ENCODE measurements at regions not wholly inside any gene's neighbourhood (a gene's known extent, or its start where the extent isn't known, plus 50 kb on each side); places are given as distances from the start of the nearest gene placed in this dataset.

- 86% methylated on average over 2 of the region's 2 CpGs for WGBS (ENCODE audit: insufficient coverage)
- DNase-seq (ENCODE audit: low read depth in 4 of 6, low spot score in 6 of 6), result no peak
These were observed 261.6 kb upstream of the TTC14 start for GRCh38 chr3:180340395-180340794.

DNA sequence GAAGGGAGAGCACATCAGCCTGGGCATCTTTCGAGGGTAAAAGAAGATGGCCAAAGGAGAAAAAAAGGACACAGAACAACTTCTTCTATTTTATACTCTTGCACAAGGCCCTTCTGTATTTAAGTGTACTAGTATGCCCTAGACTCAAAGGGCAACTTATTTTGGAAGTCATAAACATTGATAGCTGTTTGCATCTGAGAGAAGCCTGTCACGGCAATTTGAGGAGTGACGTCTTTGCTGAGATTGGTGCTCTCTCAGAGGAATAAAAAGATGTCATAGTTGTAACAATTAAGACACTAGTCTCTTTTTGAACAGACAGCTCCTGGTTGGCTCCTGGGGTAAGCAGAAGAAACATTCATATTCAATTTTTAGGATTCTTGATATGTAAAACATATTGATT, 260.4 kb upstream of the TTC14 start:
- Histone ChIP-seq H3K27me3 (ENCODE audit: control insufficient read depth, insufficient read depth, low read length) (no peaks in the 10 kb centered on the region), H3K27ac (ENCODE audit: low read depth, low read length) (no peak overlapping the region), H3K4me3 (ENCODE audit: low read depth, low read length) (no peak overlapping the region), H3K36me3 (ENCODE audit: control insufficient read depth, insufficient read depth, low read length) (no peaks in the 10 kb centered on the region), H3K9me3 (ENCODE audit: control insufficient read depth, insufficient read depth, low read length) (no peaks in the 10 kb centered on the region), H3K4me1 (ENCODE audit: control insufficient read depth, insufficient read depth, low read length) (no peaks in the 10 kb centered on the region)
- no CpG with 5 or more reads among the region's 3 CpGs for WGBS (ENCODE audit: insufficient coverage)
- no peak for DNase-seq (ENCODE audit: low read depth in 4 of 6, low spot score in 6 of 6)

More at GRCh38 chr3:180340395-180340794, 261.6 kb upstream of the TTC14 start:
- no peaks in the 10 kb centered on the region for H3K27me3 ChIP-seq (ENCODE audit: control insufficient read depth, insufficient read depth, low read length)
- H3K4me3 ChIP-seq (ENCODE audit: low read depth, low read length), result no peak overlapping the region
- H3K4me1 ChIP-seq (ENCODE audit: control insufficient read depth, insufficient read depth, low read length), result no peaks in the 10 kb centered on the region
- H3K9me3 ChIP-seq (ENCODE audit: control insufficient read depth, insufficient read depth, low read length), result no peaks in the 10 kb centered on the region
- no peaks in the 10 kb centered on the region for H3K36me3 ChIP-seq (ENCODE audit: control insufficient read depth, insufficient read depth, low read length)
- H3K27ac ChIP-seq (ENCODE audit: low read depth, low read length), result no peak overlapping the region

- no peak for DNase-seq (ENCODE audit: low read depth in 4 of 6, low spot score in 6 of 6)
- Histone ChIP-seq H3K27me3 (ENCODE audit: control insufficient read depth, insufficient read depth, low read length) (no peaks in the 10 kb centered on the region), H3K4me1 (ENCODE audit: control insufficient read depth, insufficient read depth, low read length) (no peaks in the 10 kb centered on the region), H3K27ac (ENCODE audit: low read depth, low read length) (no peak overlapping the region), H3K4me3 (ENCODE audit: low read depth, low read length) (no peak overlapping the region), H3K36me3 (ENCODE audit: control insufficient read depth, insufficient read depth, low read length) (no peaks in the 10 kb centered on the region), H3K9me3 (ENCODE audit: control insufficient read depth, insufficient read depth, low read length) (no peaks in the 10 kb centered on the region)
- no CpG with 5 or more reads among the region's 3 CpGs for WGBS (ENCODE audit: insufficient coverage)
These were observed 250.4 kb upstream of the TTC14 start for GRCh38 chr3:180351601-180352000.

DNA sequence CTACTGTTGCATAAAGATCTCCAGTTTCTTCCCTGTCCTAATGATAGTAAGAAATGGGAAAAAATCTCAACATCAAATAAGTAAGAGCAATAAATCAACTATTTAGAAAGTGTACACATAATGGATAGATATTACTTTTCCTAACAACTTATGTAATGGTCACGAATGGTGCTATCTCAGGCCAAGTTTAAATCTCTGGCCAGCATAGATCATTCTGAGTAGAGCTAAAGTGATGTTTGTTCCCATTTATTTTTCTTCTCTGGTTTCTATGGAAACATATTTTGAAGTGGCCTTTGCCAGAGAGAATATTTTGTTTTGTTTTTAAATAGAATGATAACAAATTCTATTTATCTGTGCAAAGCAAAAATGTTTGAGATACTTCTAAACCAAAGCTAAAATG, 249.7 kb upstream of the TTC14 start:
- no CpG with 5 or more reads among the region's 1 CpG for WGBS (ENCODE audit: insufficient coverage)
- no peaks in the 10 kb centered on the region for H3K27me3 ChIP-seq (ENCODE audit: control insufficient read depth, insufficient read depth, low read length)

DNA sequence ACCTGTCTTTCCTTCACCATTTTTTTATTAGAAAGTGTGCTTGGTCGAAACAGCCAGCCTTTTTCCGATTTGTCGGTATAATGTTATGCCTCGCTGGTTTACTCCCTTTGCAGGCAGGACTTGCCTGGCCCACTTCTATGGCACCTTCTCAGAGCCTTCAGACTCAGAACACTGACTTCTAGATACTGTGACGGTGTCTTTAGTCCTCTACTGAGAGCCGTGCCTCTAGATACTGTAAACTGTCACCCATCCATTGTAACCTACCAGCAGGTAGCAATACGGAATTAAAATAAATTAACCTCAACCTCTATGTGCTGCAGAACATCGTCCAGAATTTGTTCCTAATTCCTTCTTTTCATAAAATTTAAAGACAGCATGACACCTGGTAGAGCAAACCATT, 247.7 kb upstream of the TTC14 start:
- no peak for DNase-seq (ENCODE audit: low read depth in 4 of 6, low spot score in 6 of 6)
- no peaks in the 10 kb centered on the region for H3K4me1 ChIP-seq (ENCODE audit: control insufficient read depth, insufficient read depth, low read length)
- no peak overlapping the region for H3K4me3 ChIP-seq (ENCODE audit: low read depth, low read length)
- no peaks in the 10 kb centered on the region for H3K27me3 ChIP-seq (ENCODE audit: control insufficient read depth, insufficient read depth, low read length)
- WGBS (ENCODE audit: insufficient coverage), result 86% methylated on average over 6 of the region's 8 CpGs
- no peaks in the 10 kb centered on the region for H3K36me3 ChIP-seq (ENCODE audit: control insufficient read depth, insufficient read depth, low read length)
- no peaks in the 10 kb centered on the region for H3K9me3 ChIP-seq (ENCODE audit: control insufficient read depth, insufficient read depth, low read length)
- no peak overlapping the region for H3K27ac ChIP-seq (ENCODE audit: low read depth, low read length)

More for the DNA sequence above, 249.7 kb upstream of the TTC14 start:
- Histone ChIP-seq H3K27ac (ENCODE audit: low read depth, low read length) (no peak overlapping the region), H3K9me3 (ENCODE audit: control insufficient read depth, insufficient read depth, low read length) (no peaks in the 10 kb centered on the region), H3K36me3 (ENCODE audit: control insufficient read depth, insufficient read depth, low read length) (no peaks in the 10 kb centered on the region), H3K4me1 (ENCODE audit: control insufficient read depth, insufficient read depth, low read length) (no peaks in the 10 kb centered on the region), H3K4me3 (ENCODE audit: low read depth, low read length) (no peak overlapping the region)
- no peak for DNase-seq (ENCODE audit: low read depth in 4 of 6, low spot score in 6 of 6)

GRCh38 chr3:180358179-180358578, 243.8 kb upstream of the TTC14 start:
- Histone ChIP-seq H3K27ac (ENCODE audit: low read depth, low read length) (no peak overlapping the region), H3K27me3 (ENCODE audit: control insufficient read depth, insufficient read depth, low read length) (no peaks in the 10 kb centered on the region), H3K36me3 (ENCODE audit: control insufficient read depth, insufficient read depth, low read length) (no peaks in the 10 kb centered on the region), H3K9me3 (ENCODE audit: control insufficient read depth, insufficient read depth, low read length) (no peaks in the 10 kb centered on the region), H3K4me1 (ENCODE audit: control insufficient read depth, insufficient read depth, low read length) (no peaks in the 10 kb centered on the region), H3K4me3 (ENCODE audit: low read depth, low read length) (no peak overlapping the region)
- peak in 1 of 6 donors; percentile 19 for DNase-seq (ENCODE audit: low read depth in 4 of 6, low spot score in 6 of 6)

DNA sequence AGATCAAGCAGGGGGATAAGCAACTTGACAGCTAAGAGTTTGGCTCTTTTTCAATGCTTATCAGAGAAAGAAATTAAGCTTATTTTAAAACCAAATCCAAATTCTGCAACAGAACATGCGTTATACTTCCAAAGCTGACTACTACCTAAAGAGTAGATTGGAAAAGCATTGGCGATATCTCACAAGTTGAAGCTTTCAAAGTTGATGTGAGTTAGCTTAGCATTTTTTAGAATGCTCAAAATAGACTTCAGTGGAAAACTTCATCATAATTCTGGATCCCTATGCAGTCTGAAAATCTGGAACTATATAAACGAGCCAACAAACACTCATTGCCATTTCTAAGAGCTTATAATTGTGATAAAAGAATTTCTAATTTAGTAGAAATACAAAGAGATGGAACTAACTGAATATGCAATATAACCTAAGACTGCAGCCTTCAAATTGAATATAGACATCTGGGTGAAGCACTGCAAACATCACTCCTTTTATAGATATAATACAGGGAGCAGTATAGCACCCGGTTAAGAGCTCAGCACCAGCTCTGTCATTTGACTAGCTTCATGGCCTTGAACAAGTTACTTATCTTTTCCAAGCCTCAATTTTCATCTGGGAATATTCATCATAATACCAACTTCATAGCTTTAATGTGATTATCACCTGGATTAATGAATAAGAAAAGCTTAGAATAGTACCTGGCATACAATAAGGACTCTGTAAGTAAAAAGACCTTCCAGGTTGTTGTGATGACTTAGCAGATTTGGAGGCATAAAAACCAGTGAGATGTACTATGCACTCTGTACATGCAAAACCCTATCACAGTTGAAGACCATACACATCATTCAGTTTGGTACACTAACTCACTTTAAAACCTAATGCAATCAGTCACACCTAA, 242.7 kb upstream of the TTC14 start:
- Histone ChIP-seq H3K36me3 (ENCODE audit: control insufficient read depth, insufficient read depth, low read length) (no peaks in the 10 kb centered on the region), H3K4me1 (ENCODE audit: control insufficient read depth, insufficient read depth, low read length) (no peaks in the 10 kb centered on the region), H3K9me3 (ENCODE audit: control insufficient read depth, insufficient read depth, low read length) (no peaks in the 10 kb centered on the region), H3K27ac (ENCODE audit: low read depth, low read length) (no peak overlapping the region), H3K4me3 (ENCODE audit: low read depth, low read length) (no peak overlapping the region), H3K27me3 (ENCODE audit: control insufficient read depth, insufficient read depth, low read length) (no peaks in the 10 kb centered on the region)
- no CpG with 5 or more reads among the region's 4 CpGs for WGBS (ENCODE audit: insufficient coverage)
- peak in 1 of 6 donors; percentile 81 for DNase-seq (ENCODE audit: low read depth in 4 of 6, low spot score in 6 of 6)

DNA sequence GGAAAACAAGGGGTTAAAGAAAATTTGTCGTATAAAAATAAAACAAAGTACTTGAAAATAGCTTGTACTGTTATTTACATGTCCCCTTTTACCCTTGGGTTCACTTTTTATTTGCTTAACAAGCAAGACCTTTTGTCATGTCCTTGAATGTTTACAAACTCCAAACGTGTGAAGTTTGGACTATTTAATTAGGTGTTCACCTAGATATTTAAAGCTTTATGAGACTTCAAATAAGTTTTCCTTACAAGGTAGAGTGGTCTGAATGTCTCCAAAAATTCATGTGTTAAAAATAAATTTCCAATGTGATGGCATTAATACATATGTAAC, 242.0 kb upstream of the TTC14 start:
- no peaks in the 10 kb centered on the region for H3K36me3 ChIP-seq (ENCODE audit: control insufficient read depth, insufficient read depth, low read length)
- no peaks in the 10 kb centered on the region for H3K9me3 ChIP-seq (ENCODE audit: control insufficient read depth, insufficient read depth, low read length)
- no peaks in the 10 kb centered on the region for H3K4me1 ChIP-seq (ENCODE audit: control insufficient read depth, insufficient read depth, low read length)
- WGBS (ENCODE audit: insufficient coverage), result no CpG with 5 or more reads among the region's 2 CpGs
- H3K4me3 ChIP-seq (ENCODE audit: low read depth, low read length), result no peak overlapping the region
- no peaks in the 10 kb centered on the region for H3K27me3 ChIP-seq (ENCODE audit: control insufficient read depth, insufficient read depth, low read length)
- H3K27ac ChIP-seq (ENCODE audit: low read depth, low read length), result no peak overlapping the region
- DNase-seq (ENCODE audit: low read depth in 4 of 6, low spot score in 6 of 6), result no peak

DNA sequence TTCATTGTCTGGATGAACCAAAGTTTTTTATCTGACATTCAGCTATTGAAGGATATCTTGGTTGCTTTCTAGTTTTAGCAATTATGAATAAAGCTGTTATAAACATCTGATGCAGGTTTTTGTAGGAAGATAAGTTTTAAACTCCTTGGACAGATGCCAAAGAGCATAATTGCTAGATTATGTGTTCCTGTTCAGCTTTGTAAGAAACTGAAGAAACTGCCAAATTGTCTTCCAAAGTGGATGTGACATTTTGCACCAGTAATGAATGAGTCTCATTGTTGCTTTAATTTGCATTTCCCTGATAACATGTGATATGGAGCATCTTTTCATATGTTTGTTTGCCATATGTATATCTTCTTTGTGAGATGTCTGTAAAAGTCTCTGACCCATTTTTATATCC, 239.9 kb upstream of the TTC14 start:
- Histone ChIP-seq H3K4me3 (ENCODE audit: low read depth, low read length) (no peak overlapping the region), H3K27me3 (ENCODE audit: control insufficient read depth, insufficient read depth, low read length) (no peaks in the 10 kb centered on the region), H3K9me3 (ENCODE audit: control insufficient read depth, insufficient read depth, low read length) (no peaks in the 10 kb centered on the region), H3K4me1 (ENCODE audit: control insufficient read depth, insufficient read depth, low read length) (no peaks in the 10 kb centered on the region), H3K36me3 (ENCODE audit: control insufficient read depth, insufficient read depth, low read length) (no peaks in the 10 kb centered on the region), H3K27ac (ENCODE audit: low read depth, low read length) (no peak overlapping the region)
- peak in 2 of 6 donors; percentile 26 to 42 for DNase-seq (ENCODE audit: low read depth in 4 of 6, low spot score in 6 of 6)

DNA sequence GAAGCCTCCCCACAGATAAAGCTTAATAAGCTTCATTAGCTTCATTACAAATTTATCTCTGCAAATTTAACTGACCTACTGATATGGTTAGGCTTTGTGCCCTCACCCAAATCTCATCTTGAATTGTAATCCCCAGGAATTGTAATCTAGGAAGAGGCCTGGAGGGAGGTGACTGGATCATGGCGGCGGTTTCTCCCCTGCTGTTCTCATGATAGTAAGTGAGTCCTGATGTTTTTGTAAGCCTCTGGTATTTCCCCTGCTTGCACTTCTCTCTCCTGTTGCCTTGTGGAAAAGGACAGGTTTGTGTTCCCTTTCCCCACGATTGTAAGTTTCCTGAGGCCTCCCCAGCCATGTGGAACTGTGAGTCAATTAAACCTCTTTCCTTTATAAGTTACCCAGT, 226.1 kb upstream of the TTC14 start:
- DNase-seq (ENCODE audit: low read depth in 4 of 6, low spot score in 6 of 6), result no peak
- WGBS (ENCODE audit: insufficient coverage), result 78% methylated on average over 1 of the region's 3 CpGs
- Histone ChIP-seq H3K4me3 (ENCODE audit: low read depth, low read length) (no peak overlapping the region), H3K4me1 (ENCODE audit: control insufficient read depth, insufficient read depth, low read length) (no peaks in the 10 kb centered on the region), H3K36me3 (ENCODE audit: control insufficient read depth, insufficient read depth, low read length) (no peaks in the 10 kb centered on the region), H3K27me3 (ENCODE audit: control insufficient read depth, insufficient read depth, low read length) (no peaks in the 10 kb centered on the region), H3K27ac (ENCODE audit: low read depth, low read length) (no peak overlapping the region), H3K9me3 (ENCODE audit: control insufficient read depth, insufficient read depth, low read length) (no peaks in the 10 kb centered on the region)
